ENCODE measurements at regions not wholly inside any gene's neighbourhood (a gene's known extent, or its start where the extent isn't known, plus 50 kb on each side); places are given as distances from the start of the nearest gene placed in this dataset.

DNA sequence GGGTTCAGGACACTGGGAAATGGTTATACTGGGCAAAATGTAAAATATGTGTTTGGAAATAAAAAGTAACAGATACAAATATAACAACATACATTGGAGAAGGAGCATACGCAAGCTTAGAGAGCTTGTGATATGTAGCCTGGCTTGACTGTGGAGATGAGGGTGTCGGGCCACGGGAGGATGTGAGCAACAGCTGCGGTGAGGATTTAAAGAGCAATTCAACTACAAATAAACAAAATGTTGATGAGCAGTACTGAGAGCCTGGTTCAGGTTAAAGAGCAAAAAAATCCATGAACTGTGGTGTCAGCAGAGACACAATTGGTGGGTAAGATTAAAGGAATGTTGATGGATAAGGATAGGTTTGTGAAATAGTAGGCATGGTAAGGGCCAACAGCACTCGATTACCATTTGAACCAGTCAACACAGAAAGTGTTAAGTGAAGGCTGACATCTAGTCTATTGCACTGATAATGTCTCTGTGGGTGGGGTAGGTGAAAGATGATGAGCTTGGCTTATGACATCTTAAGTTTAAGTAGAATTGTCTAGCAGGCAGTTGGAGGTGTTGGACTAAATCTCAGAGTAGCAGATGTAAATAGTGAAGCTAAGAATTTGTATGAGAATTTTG, 723.2 kb downstream of the EPM2A start:
- TF ChIP-seq, protein P1, sequence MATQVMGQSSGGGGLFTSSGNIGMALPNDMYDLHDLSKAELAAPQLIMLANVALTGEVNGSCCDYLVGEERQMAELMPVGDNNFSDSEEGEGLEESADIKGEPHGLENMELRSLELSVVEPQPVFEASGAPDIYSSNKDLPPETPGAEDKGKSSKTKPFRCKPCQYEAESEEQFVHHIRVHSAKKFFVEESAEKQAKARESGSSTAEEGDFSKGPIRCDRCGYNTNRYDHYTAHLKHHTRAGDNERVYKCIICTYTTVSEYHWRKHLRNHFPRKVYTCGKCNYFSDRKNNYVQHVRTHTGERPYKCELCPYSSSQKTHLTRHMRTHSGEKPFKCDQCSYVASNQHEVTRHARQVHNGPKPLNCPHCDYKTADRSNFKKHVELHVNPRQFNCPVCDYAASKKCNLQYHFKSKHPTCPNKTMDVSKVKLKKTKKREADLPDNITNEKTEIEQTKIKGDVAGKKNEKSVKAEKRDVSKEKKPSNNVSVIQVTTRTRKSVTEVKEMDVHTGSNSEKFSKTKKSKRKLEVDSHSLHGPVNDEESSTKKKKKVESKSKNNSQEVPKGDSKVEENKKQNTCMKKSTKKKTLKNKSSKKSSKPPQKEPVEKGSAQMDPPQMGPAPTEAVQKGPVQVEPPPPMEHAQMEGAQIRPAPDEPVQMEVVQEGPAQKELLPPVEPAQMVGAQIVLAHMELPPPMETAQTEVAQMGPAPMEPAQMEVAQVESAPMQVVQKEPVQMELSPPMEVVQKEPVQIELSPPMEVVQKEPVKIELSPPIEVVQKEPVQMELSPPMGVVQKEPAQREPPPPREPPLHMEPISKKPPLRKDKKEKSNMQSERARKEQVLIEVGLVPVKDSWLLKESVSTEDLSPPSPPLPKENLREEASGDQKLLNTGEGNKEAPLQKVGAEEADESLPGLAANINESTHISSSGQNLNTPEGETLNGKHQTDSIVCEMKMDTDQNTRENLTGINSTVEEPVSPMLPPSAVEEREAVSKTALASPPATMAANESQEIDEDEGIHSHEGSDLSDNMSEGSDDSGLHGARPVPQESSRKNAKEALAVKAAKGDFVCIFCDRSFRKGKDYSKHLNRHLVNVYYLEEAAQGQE (IDR thresholded peaks at IDR 0.05; ENCODE audit: insufficient read depth in 1 of 2, low read depth in 2 of 2, low read length in 1 of 2): no peak
- TF ChIP-seq, protein P2, sequence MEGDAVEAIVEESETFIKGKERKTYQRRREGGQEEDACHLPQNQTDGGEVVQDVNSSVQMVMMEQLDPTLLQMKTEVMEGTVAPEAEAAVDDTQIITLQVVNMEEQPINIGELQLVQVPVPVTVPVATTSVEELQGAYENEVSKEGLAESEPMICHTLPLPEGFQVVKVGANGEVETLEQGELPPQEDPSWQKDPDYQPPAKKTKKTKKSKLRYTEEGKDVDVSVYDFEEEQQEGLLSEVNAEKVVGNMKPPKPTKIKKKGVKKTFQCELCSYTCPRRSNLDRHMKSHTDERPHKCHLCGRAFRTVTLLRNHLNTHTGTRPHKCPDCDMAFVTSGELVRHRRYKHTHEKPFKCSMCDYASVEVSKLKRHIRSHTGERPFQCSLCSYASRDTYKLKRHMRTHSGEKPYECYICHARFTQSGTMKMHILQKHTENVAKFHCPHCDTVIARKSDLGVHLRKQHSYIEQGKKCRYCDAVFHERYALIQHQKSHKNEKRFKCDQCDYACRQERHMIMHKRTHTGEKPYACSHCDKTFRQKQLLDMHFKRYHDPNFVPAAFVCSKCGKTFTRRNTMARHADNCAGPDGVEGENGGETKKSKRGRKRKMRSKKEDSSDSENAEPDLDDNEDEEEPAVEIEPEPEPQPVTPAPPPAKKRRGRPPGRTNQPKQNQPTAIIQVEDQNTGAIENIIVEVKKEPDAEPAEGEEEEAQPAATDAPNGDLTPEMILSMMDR (IDR thresholded peaks at IDR 0.05): no peak
- TF ChIP-seq TCF7L2 (IDR thresholded peaks at IDR 0.05; ENCODE audit: low read depth, low read length) (no peak), POLR2AphosphoS5 (IDR thresholded peaks at IDR 0.05; ENCODE audit: low read depth, low read length) (no peak), SIN3A (IDR thresholded peaks at IDR 0.05; ENCODE audit: borderline replicate concordance, insufficient read depth, low read depth, low read length) (no peak)
- H3K27me3 ChIP-seq (ENCODE audit: control insufficient read depth, insufficient read depth, low read length): no peaks in the 10 kb centered on the region
- no peak for ATAC-seq
- H3K36me3 ChIP-seq (ENCODE audit: control insufficient read depth, insufficient read depth, low read length): no peaks in the 10 kb centered on the region
- no TSS peak for BruUV-seq (replicated peaks)
- H3K9me3 ChIP-seq (ENCODE audit: control insufficient read depth, insufficient read depth, low read depth, low read length): no peaks in the 10 kb centered on the region
- H3K27ac ChIP-seq (ENCODE audit: low read length): no peak overlapping the region
- CTCF ChIA-PET: no interaction called here
- DNase-seq (ENCODE audit: low read depth, low spot score): no peak
- POLR2A ChIA-PET: no interaction called here
- in situ Hi-C loops (cut with HindIII; ENCODE audit: low pct_unique_long_range_greater_than_20kb, low sequenced_read_pairs): no loop called here
- H3K4me1 ChIP-seq (ENCODE audit: control insufficient read depth, insufficient read depth, low read length): peaks cover 5% of the 10 kb centered on the region
- H3K4me3 ChIP-seq (ENCODE audit: low read depth in 2 of 2, low read length in 2 of 2): no peak overlapping the region
- intact Hi-C loops (cut with micrococcal nuclease; ENCODE audit: unreplicated experiment): no loop called here

DNA sequence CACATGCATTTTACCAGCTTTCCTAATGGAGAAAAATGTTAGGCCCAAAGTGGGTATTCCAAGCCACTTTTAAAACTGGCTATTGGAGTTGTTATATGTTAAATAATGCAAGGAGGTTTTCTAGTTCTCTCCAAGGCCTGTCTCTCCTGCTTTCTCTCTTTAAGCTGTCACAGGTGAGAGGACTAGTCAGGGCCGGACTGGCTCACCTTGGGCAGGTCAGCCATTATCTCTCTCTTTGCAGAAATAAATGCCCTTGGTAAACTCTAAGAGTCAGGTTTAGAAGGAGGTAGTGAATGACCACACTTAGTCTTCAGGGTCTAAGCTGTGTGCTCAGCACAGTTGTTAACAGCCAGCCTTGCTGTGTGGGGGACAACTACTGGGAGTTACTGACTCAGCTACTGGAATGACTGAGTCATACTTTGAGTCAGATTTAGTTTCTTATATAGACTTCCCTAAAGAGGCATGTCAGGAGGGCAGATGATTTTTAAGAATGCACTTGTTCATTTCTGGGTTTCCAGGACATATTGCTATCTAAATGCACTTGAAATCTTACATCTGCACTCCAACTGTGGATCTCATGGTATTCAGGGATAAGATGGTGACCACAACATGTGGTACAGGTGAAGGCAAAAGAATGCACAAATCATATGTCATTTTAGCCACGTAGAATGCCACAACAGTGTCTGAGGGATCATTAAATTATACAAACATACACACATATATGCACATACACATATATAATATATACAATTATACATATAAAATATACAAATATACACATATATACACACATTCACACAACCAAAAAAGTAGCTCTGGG, 719.4 kb downstream of the EPM2A start:
- Histone ChIP-seq H3K4me1 (ENCODE audit: control insufficient read depth, insufficient read depth, low read length) (peaks cover 5% of the 10 kb centered on the region), H3K36me3 (ENCODE audit: control insufficient read depth, insufficient read depth, low read length) (no peaks in the 10 kb centered on the region), H3K9me3 (ENCODE audit: control insufficient read depth, insufficient read depth, low read depth, low read length) (no peaks in the 10 kb centered on the region), H3K27ac (ENCODE audit: low read length) (peak overlapping the region; percentile 39; the same call in 1 of the 2 replicates), H3K4me3 (ENCODE audit: low read depth in 2 of 2, low read length in 2 of 2) (no peak overlapping the region), H3K27me3 (ENCODE audit: control insufficient read depth, insufficient read depth, low read length) (no peaks in the 10 kb centered on the region)
- DNase-seq (ENCODE audit: low read depth, low spot score): peak; percentile 86
- TF ChIP-seq, protein P1 (IDR thresholded peaks at IDR 0.05; ENCODE audit: insufficient read depth in 1 of 2, low read depth in 2 of 2, low read length in 1 of 2): no peak
- no peak for TF ChIP-seq TCF7L2 (IDR thresholded peaks at IDR 0.05; ENCODE audit: low read depth, low read length)
- TF ChIP-seq, protein P2 (IDR thresholded peaks at IDR 0.05): no peak
- TF ChIP-seq SIN3A (IDR thresholded peaks at IDR 0.05; ENCODE audit: borderline replicate concordance, insufficient read depth, low read depth, low read length): no peak
- no peak for TF ChIP-seq POLR2AphosphoS5 (IDR thresholded peaks at IDR 0.05; ENCODE audit: low read depth, low read length)
- CTCF ChIA-PET: no interaction called here
- peak; percentile 99 for ATAC-seq
- in situ Hi-C loops (cut with HindIII; ENCODE audit: low pct_unique_long_range_greater_than_20kb, low sequenced_read_pairs) (no loop called here), intact Hi-C loops (cut with micrococcal nuclease; ENCODE audit: unreplicated experiment) (no loop called here)
- no TSS peak for BruUV-seq (replicated peaks)
- POLR2A ChIA-PET: no interaction called here
